ENCODE measurements at regions not wholly inside any gene's neighbourhood (a gene's known extent, or its start where the extent isn't known, plus 50 kb on each side); places are given as distances from the start of the nearest gene placed in this dataset.

- TF ChIP-seq CTCF (IDR thresholded peaks at IDR 0.05) (no peak), POLR2AphosphoS5 (IDR thresholded peaks at IDR 0.05; ENCODE audit: low read depth, low read length) (no peak)
These were observed 177.5 kb upstream of the E2F8 start for GRCh38 chr11:19418221-19418620.
